GM19035 (cell line): ENCODE measurements at regions not wholly inside any gene's neighbourhood (a gene's known extent, or its start where the extent isn't known, plus 50 kb on each side); places are given as distances from the start of the nearest gene placed in this dataset.

ENCODE experiments used
- ATAC-seq: cut with Tn5 transposase; IDR thresholded peaks from one replicate; pipeline ENCODE4 v1.9.1; 2021; ENCODE audit not compliant: unreplicated experiment

- ATAC-seq = no peak
These were observed 53.0 kb upstream of the CLDN14 start for GRCh38 chr21:36532769-36533467.

- ATAC-seq = no peak
These were observed 53.5 kb upstream of the CLDN14 start for GRCh38 chr21:36533468-36533848.

GRCh38 chr21:36534656-36535055 is 54.7 kb upstream of the CLDN14 start:
- no peak for ATAC-seq

- ATAC-seq = peak; percentile 76
These were observed 55.8 kb upstream of the CLDN14 start for GRCh38 chr21:36535618-36536241.

- ATAC-seq = no peak
These were observed 58.8 kb upstream of the CLDN14 start for GRCh38 chr21:36538761-36539160.

GRCh38 chr21:36539434-36540150 is 59.7 kb upstream of the CLDN14 start:
- ATAC-seq = no peak

GRCh38 chr21:36540700-36541099 is 60.8 kb upstream of the CLDN14 start:
- no peak for ATAC-seq

- no peak for ATAC-seq
These were observed 61.8 kb upstream of the CLDN14 start for GRCh38 chr21:36541721-36542139.

- ATAC-seq = peak; percentile 79
These were observed 62.6 kb upstream of the CLDN14 start for GRCh38 chr21:36542312-36543101.

- no peak for ATAC-seq
These were observed 64.0 kb upstream of the CLDN14 start for GRCh38 chr21:36543924-36544323.

GRCh38 chr21:36544545-36544944 is 64.6 kb upstream of the CLDN14 start:
- ATAC-seq = no peak

- ATAC-seq = no peak
These were observed 66.0 kb upstream of the CLDN14 start for GRCh38 chr21:36545776-36546511.

- no peak for ATAC-seq
These were observed 67.5 kb upstream of the CLDN14 start for GRCh38 chr21:36547464-36547863.

- no peak for ATAC-seq
These were observed 68.9 kb upstream of the CLDN14 start for GRCh38 chr21:36548866-36549265.

- ATAC-seq = no peak
These were observed 69.5 kb upstream of the CLDN14 start for GRCh38 chr21:36549470-36549869.

- ATAC-seq = no peak
These were observed 70.8 kb upstream of the CLDN14 start for GRCh38 chr21:36550761-36551160.

- ATAC-seq = no peak
These were observed 71.4 kb upstream of the CLDN14 start for GRCh38 chr21:36551321-36551720.

GRCh38 chr21:36551731-36552433 is 72.0 kb upstream of the CLDN14 start:
- ATAC-seq = no peak

- ATAC-seq = no peak
These were observed 72.5 kb upstream of the CLDN14 start for GRCh38 chr21:36552434-36552785.

- no peak for ATAC-seq
These were observed 73.5 kb upstream of the CLDN14 start for GRCh38 chr21:36553406-36553805.
